Neural cell (in vitro differentiated cells): ENCODE measurements at regions not wholly inside any gene's neighbourhood (a gene's known extent, or its start where the extent isn't known, plus 50 kb on each side); places are given as distances from the start of the nearest gene placed in this dataset.

Source experiments
- EP300 ChIP-seq: fragments of 450-650 bp; conservative IDR thresholded peaks from 2 replicates; pipeline ENCODE4 v1.6.1; 2014; ENCODE audit warnings: antibody characterized with exemption, mild to moderate bottlenecking, moderate library complexity; ENCODE audit not compliant: poor library complexity, severe bottlenecking
- POLR2AphosphoS5 ChIP-seq: IDR thresholded peaks from 2 replicates; pipeline ENCODE4 v1.6.1; 2012
- SMC3 ChIP-seq: fragments of 450-650 bp; conservative IDR thresholded peaks from 2 replicates; pipeline ENCODE4 v1.6.1; 2014; ENCODE audit warnings: antibody characterized with exemption, mild to moderate bottlenecking, moderate library complexity; ENCODE audit not compliant: poor library complexity
- TF ChIP-seq, protein P1 (sequence below): fragments of 450-650 bp; IDR thresholded peaks from 2 replicates; pipeline ENCODE4 v1.5.1; 2014; ENCODE audit warnings: antibody characterized with exemption, mild to moderate bottlenecking, moderate library complexity; ENCODE audit not compliant: poor library complexity, severe bottlenecking

DNA sequence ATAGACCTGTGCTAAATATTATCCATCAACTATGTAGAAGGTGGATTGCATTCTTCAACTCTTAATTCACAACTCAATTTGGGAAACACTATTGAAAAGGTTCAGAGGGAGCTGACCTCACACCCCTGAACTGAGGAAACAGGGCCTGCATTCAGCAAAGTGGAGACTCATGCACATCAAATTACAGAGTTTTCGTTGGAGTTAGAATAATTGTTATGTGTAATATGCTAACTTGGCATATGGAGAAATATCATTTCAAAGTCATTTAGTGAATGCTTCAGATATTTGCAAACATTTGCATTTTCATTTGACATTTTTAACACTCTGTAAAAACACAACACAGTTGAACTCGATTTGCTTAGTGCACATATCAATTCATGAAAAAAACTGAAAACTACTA, 1102.8 kb upstream of the INTU start:
- TF ChIP-seq, protein P1, sequence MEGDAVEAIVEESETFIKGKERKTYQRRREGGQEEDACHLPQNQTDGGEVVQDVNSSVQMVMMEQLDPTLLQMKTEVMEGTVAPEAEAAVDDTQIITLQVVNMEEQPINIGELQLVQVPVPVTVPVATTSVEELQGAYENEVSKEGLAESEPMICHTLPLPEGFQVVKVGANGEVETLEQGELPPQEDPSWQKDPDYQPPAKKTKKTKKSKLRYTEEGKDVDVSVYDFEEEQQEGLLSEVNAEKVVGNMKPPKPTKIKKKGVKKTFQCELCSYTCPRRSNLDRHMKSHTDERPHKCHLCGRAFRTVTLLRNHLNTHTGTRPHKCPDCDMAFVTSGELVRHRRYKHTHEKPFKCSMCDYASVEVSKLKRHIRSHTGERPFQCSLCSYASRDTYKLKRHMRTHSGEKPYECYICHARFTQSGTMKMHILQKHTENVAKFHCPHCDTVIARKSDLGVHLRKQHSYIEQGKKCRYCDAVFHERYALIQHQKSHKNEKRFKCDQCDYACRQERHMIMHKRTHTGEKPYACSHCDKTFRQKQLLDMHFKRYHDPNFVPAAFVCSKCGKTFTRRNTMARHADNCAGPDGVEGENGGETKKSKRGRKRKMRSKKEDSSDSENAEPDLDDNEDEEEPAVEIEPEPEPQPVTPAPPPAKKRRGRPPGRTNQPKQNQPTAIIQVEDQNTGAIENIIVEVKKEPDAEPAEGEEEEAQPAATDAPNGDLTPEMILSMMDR = no peak
- no peak for TF ChIP-seq POLR2AphosphoS5
- no peak for TF ChIP-seq EP300
- TF ChIP-seq SMC3 = no peak
